ENCODE measurements at regions not wholly inside any gene's neighbourhood (a gene's known extent, or its start where the extent isn't known, plus 50 kb on each side); places are given as distances from the start of the nearest gene placed in this dataset.
"Not testable (repeated sequence)": the region's sequence is repeated elsewhere in the genome, so short reads cannot be mapped to it uniquely, and the experiment has no call there.

DNA sequence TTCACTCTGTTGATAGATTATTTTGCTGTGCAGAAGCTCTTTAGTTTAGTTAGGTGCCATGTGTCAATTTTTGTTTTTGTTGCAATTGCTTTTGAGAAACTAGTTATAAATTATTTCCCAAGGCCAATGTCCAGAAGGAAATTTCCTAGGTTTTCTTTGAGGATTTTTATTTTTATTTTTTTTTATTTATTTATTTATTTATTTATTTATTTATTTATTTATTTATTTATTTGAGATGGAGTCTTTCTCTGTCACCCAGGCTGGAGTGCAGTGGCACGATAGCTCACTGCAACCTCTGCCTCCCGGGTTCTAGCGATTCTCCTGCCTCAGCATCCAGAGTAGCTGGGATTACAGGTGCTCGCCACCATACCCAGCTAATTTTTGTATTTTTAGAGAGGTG lies 2290.5 kb downstream of the ARAP2 start:
- H3K27me3 Mint-ChIP-seq; DNase-seq; ATAC-seq; H3K27ac Mint-ChIP-seq; H3K36me3 Mint-ChIP-seq (ENCODE audit: low read depth); H3K4me1 Mint-ChIP-seq; H3K4me3 Mint-ChIP-seq; H3K9me3 ChIP-seq (ENCODE audit: control insufficient read depth, low read length, poor library complexity, severe bottlenecking): not testable (repeated sequence)

DNA sequence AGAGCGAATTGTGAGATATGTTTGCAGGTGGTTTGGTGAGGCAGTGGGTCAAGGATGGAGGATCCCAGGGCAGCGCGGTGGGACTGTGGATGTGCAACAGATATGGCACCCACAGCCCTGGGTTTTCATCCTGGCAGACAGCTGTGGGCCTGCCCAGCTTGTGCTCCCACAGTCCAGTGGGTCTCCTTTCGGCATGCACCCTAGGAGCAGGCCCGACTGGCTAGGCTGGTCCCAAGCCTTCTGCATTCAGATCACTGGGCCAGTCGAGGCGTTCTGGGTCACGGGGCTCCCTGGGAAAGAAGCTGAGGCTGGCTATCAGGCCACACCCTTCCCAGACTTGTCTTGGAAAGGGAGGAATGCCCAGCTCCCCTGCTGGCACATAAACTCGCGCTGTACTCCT lies 2289.6 kb downstream of the ARAP2 start:
- no peaks in the 10 kb centered on the region for H3K27me3 Mint-ChIP-seq
- ATAC-seq (no peak), DNase-seq (no peak)
- H3K27ac Mint-ChIP-seq = no peak overlapping the region
- no peaks in the 10 kb centered on the region for H3K9me3 ChIP-seq (ENCODE audit: control insufficient read depth, low read length, poor library complexity, severe bottlenecking)
- H3K4me1 Mint-ChIP-seq = no peaks in the 10 kb centered on the region
- H3K4me3 Mint-ChIP-seq = no peak overlapping the region
- no peaks in the 10 kb centered on the region for H3K36me3 Mint-ChIP-seq (ENCODE audit: low read depth)

DNA sequence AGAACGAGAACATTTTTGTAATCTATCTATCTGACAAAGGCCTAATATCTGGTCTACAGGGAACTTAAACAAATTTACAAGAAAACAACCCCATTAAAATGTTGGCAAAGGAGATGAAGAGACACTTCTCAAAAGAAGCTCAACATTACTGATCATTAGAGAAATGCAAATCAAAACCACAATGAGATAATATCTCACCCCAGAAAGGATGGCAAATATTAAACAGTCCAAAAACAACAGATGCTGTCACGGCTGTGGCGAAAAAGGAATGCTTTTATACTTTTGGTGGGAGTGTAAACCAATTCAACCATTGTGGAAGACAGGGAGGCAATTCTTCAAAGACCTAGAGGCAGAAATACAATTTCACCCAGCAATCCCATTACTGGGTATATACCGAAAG lies 2284.8 kb downstream of the ARAP2 start:
- Mint-ChIP-seq H3K4me3 (no peak overlapping the region), H3K4me1 (no peaks in the 10 kb centered on the region), H3K36me3 (ENCODE audit: low read depth) (no peaks in the 10 kb centered on the region), H3K27ac (no peak overlapping the region), H3K27me3 (no peaks in the 10 kb centered on the region)
- no peak for DNase-seq
- no peaks in the 10 kb centered on the region for H3K9me3 ChIP-seq (ENCODE audit: control insufficient read depth, low read length, poor library complexity, severe bottlenecking)
- ATAC-seq = no peak

DNA sequence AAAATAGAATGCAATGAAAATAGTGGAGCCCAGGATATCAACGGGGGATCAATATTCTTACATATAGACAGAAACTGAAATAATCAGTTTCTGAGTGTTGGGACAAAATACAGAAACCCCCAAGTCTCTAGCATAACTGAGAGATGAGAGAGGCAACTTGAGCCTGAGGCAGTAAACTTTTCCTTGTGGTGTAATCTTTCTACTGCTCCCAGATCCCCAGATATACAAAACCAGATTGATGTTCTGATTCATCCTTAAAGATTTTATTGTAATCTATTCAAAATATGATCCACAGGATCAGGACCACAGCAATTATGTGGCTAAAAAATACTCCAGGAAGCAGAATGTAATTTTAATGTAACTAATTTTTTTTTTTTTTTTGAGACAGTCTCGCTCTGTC lies 2282.6 kb downstream of the ARAP2 start:
- H3K36me3 Mint-ChIP-seq (ENCODE audit: low read depth) = no peaks in the 10 kb centered on the region
- no peak for DNase-seq
- no peak for ATAC-seq
- H3K27ac Mint-ChIP-seq = no peak overlapping the region
- no peaks in the 10 kb centered on the region for H3K27me3 Mint-ChIP-seq
- H3K4me1 Mint-ChIP-seq = no peaks in the 10 kb centered on the region
- no peak overlapping the region for H3K4me3 Mint-ChIP-seq
- H3K9me3 ChIP-seq (ENCODE audit: control insufficient read depth, low read length, poor library complexity, severe bottlenecking) = no peaks in the 10 kb centered on the region

GRCh38 chr4:33966808-33967207 lies 2277.5 kb downstream of the ARAP2 start:
- DNase-seq = no peak
- Mint-ChIP-seq H3K27ac (no peak overlapping the region), H3K36me3 (ENCODE audit: low read depth) (no peaks in the 10 kb centered on the region), H3K27me3 (no peaks in the 10 kb centered on the region), H3K4me3 (no peak overlapping the region), H3K4me1 (no peaks in the 10 kb centered on the region)
- H3K9me3 ChIP-seq (ENCODE audit: control insufficient read depth, low read length, poor library complexity, severe bottlenecking) = no peaks in the 10 kb centered on the region
- ATAC-seq = no peak

DNA sequence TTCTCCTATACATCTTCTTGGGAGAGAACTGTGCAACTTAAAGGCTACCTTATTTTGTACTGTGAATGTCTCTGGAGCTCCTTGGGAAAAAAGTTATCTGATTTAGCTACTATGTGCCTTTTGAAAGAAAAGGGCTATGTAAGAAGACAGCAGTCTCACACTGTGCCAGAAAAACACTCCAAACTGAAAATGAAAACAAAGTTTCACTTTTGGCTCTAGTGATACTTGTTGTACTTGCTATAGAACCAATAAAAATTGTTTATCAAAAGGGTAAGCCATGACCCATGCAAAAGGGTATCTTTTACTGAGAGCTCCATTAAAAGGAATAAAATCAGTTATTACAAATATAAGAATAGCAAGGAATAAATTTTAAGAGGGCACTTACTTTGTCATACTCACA lies 2270.0 kb downstream of the ARAP2 start:
- DNase-seq (no peak), ATAC-seq (no peak)
- H3K9me3 ChIP-seq (ENCODE audit: control insufficient read depth, low read length, poor library complexity, severe bottlenecking) = no peaks in the 10 kb centered on the region
- Mint-ChIP-seq H3K27me3 (no peaks in the 10 kb centered on the region), H3K4me3 (no peak overlapping the region), H3K4me1 (no peaks in the 10 kb centered on the region), H3K27ac (no peak overlapping the region), H3K36me3 (ENCODE audit: low read depth) (no peaks in the 10 kb centered on the region)

- Mint-ChIP-seq H3K4me1 (no peaks in the 10 kb centered on the region), H3K27ac (no peak overlapping the region), H3K4me3 (no peak overlapping the region), H3K27me3 (no peaks in the 10 kb centered on the region), H3K36me3 (ENCODE audit: low read depth) (no peaks in the 10 kb centered on the region)
- DNase-seq = no peak
- no peak for ATAC-seq
- no peaks in the 10 kb centered on the region for H3K9me3 ChIP-seq (ENCODE audit: control insufficient read depth, low read length, poor library complexity, severe bottlenecking)
Observed at GRCh38 chr4:33975995-33976394, 2268.3 kb downstream of the ARAP2 start.

DNA sequence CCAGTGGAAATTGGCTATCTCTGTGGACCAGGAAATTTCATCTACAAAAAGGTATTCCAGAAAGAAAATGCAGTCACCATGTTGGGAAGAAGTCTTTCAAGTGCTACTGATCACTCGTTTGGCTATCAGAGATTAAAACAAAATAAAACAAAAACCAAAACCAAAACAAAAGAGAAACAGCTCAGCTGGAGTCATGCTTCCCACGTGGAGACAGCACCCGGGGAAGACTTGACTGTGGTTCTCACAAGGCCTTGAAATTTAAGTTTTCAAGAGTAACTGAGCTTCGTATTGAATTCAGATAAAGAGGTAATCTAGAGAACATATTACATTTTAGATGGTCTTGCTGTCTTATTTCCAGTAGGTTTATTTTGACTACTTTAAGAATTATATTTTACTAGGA lies 2264.5 kb downstream of the ARAP2 start:
- not testable (repeated sequence) for H3K4me3 Mint-ChIP-seq; H3K27me3 Mint-ChIP-seq; H3K4me1 Mint-ChIP-seq; DNase-seq; H3K9me3 ChIP-seq (ENCODE audit: control insufficient read depth, low read length, poor library complexity, severe bottlenecking); H3K27ac Mint-ChIP-seq; ATAC-seq; H3K36me3 Mint-ChIP-seq (ENCODE audit: low read depth)

DNA sequence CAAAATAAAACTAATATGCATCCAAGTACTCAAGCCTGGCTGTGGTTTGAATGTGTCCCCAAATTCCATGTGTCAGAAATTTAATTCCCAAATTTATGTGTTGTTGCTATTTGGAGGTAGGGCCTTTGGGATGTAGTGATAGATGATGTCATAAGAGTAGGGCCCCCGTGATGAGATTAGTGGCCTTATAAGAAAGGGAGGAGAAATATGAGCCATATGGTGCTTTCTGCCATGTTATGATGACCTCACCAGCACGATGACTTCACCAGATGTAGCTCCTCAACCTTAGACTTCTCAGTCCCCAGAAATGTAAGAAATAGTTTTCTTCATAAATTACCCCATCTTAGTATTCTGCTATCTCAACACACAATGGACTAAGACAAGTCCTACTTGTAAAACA lies 2264.0 kb downstream of the ARAP2 start:
- Mint-ChIP-seq H3K4me3 (no peak overlapping the region), H3K36me3 (ENCODE audit: low read depth) (no peaks in the 10 kb centered on the region), H3K4me1 (no peaks in the 10 kb centered on the region), H3K27me3 (no peaks in the 10 kb centered on the region), H3K27ac (no peak overlapping the region)
- no peak for DNase-seq
- no peaks in the 10 kb centered on the region for H3K9me3 ChIP-seq (ENCODE audit: control insufficient read depth, low read length, poor library complexity, severe bottlenecking)
- ATAC-seq = no peak

DNA sequence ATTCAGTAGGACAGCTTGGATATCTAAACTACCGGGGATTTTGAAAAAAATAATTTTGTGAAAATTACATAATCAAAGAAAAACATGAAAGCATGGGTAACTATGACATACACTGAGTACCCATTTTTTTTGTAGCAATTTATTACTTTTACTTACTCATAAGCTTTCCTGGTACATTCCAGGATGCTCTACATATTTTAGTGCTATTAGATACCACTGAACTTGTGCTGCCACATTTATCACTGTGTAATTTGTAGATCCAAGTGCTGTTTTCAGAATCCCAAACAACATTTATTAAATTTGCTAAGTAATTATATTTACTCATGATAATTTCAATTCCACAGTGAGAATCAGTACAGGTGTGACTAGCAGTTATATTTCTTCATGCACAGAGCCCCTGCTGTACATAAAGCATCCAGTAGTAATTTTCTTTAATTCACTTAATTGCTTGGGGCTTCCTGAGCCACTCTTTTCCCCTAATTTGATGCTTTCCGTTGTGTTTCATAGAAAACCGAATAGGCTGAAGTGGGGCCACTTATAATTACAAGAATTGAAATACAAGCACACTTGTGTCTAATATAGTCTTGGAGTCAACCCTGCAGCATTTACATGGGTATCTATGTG lies 2254.4 kb downstream of the ARAP2 start:
- Mint-ChIP-seq H3K36me3 (ENCODE audit: low read depth) (no peaks in the 10 kb centered on the region), H3K27ac (no peak overlapping the region), H3K27me3 (no peaks in the 10 kb centered on the region), H3K4me1 (no peaks in the 10 kb centered on the region), H3K4me3 (no peak overlapping the region)
- DNase-seq (no peak), ATAC-seq (no peak)
- no peaks in the 10 kb centered on the region for H3K9me3 ChIP-seq (ENCODE audit: control insufficient read depth, low read length, poor library complexity, severe bottlenecking)

DNA sequence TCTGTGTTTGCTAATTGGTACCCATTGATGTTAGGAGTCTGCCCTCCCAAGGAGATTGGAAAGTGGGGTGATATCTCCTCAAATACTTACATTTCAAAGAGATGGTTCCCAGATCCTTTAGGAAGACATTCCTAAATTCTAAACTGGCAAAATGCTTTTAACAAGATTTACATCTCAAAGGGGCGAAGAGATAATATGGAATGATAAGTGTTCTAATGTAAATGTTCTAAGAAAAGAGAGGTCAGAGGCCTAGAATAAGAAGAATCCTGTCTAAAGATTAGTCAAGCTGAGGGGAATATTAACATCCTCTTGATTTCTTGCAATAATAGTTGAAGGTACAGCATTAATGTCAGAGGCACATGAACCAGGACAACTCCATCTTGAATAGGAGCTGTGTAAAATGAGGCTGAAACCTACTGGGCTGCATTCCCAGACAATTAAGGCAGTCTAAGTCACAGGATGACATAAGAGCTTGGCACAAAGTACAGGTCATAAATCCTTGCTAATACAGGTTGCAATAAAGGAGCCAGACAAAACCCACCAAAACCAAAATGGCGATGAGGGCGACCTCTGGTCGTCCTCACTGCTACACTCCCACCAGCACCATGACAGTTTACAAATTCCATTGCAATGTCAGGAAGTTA lies 2248.1 kb downstream of the ARAP2 start:
- ATAC-seq (no peak), DNase-seq (no peak)
- Mint-ChIP-seq H3K27ac (no peak overlapping the region), H3K36me3 (ENCODE audit: low read depth) (no peaks in the 10 kb centered on the region), H3K4me3 (no peak overlapping the region), H3K27me3 (no peaks in the 10 kb centered on the region), H3K4me1 (no peaks in the 10 kb centered on the region)
- no peaks in the 10 kb centered on the region for H3K9me3 ChIP-seq (ENCODE audit: control insufficient read depth, low read length, poor library complexity, severe bottlenecking)

DNA sequence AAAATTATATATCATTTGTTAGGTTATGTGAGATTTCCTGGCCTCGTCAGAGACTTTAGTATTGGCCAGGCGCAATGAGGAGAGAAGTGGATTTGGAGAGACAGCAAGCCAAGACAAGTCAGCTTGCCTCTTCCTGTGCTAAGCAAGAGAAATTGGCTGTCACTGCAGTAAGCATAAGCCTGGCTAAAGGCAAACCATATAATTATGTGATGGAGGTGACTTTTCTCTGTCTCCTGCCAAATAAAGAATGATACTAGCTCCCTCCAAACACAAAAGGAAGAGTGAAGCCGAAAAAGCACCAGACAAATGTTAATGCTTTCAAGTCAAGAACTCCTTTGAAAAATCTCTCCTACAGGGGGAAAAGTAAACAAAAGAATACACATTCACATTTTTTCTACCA lies 2246.0 kb downstream of the ARAP2 start:
- no peaks in the 10 kb centered on the region for H3K27me3 Mint-ChIP-seq
- no peak overlapping the region for H3K4me3 Mint-ChIP-seq
- no peak for DNase-seq

GRCh38 chr4:34000356-34000755 lies 2244.0 kb downstream of the ARAP2 start:
- ATAC-seq (no peak), DNase-seq (no peak)
- no peaks in the 10 kb centered on the region for H3K36me3 Mint-ChIP-seq (ENCODE audit: low read depth)
- no peak overlapping the region for H3K27ac Mint-ChIP-seq
- H3K27me3 Mint-ChIP-seq = no peaks in the 10 kb centered on the region
- H3K9me3 ChIP-seq (ENCODE audit: control insufficient read depth, low read length, poor library complexity, severe bottlenecking) = no peaks in the 10 kb centered on the region
- H3K4me1 Mint-ChIP-seq = no peaks in the 10 kb centered on the region
- H3K4me3 Mint-ChIP-seq = no peak overlapping the region

More for the DNA sequence above, 2246.0 kb downstream of the ARAP2 start:
- ATAC-seq = no peak
- H3K9me3 ChIP-seq (ENCODE audit: control insufficient read depth, low read length, poor library complexity, severe bottlenecking) = no peaks in the 10 kb centered on the region
- Mint-ChIP-seq H3K36me3 (ENCODE audit: low read depth) (no peaks in the 10 kb centered on the region), H3K4me1 (no peaks in the 10 kb centered on the region), H3K27ac (no peak overlapping the region)

- not testable (repeated sequence) for H3K36me3 Mint-ChIP-seq (ENCODE audit: low read depth); DNase-seq; H3K4me3 Mint-ChIP-seq; ATAC-seq; H3K27ac Mint-ChIP-seq; H3K4me1 Mint-ChIP-seq; H3K27me3 Mint-ChIP-seq; H3K9me3 ChIP-seq (ENCODE audit: control insufficient read depth, low read length, poor library complexity, severe bottlenecking)
Observed at GRCh38 chr4:34006540-34006939, 2237.8 kb downstream of the ARAP2 start.

All from T-helper 17 cell (primary cell).